ENCODE measurements at regions not wholly inside any gene's neighbourhood (a gene's known extent, or its start where the extent isn't known, plus 50 kb on each side); places are given as distances from the start of the nearest gene placed in this dataset.
"Not testable (repeated sequence)": the region's sequence is repeated elsewhere in the genome, so short reads cannot be mapped to it uniquely, and the experiment has no call there.

- H3K9me3 ChIP-seq: no peaks in the 10 kb centered on the region
- DNase-seq: no peak
- H3K27ac ChIP-seq: no peak overlapping the region
- peak; percentile 80 for ATAC-seq
- H3K4me3 ChIP-seq: no peak overlapping the region
- no peaks in the 10 kb centered on the region for H3K36me3 ChIP-seq
- no peaks in the 10 kb centered on the region for H3K4me1 ChIP-seq
- H3K27me3 ChIP-seq: no peaks in the 10 kb centered on the region
- intact Hi-C loops (cut with DNase I): no loop called here
- TF ChIP-seq CTCF (IDR thresholded peaks at IDR 0.05): no peak
These were observed 364.5 kb upstream of the EPHA3 start for GRCh38 chr3:88742674-88743507.

- Histone ChIP-seq H3K9me3 (no peaks in the 10 kb centered on the region), H3K27ac (no peak overlapping the region), H3K4me1 (no peaks in the 10 kb centered on the region), H3K27me3 (no peaks in the 10 kb centered on the region), H3K4me3 (no peak overlapping the region), H3K36me3 (no peaks in the 10 kb centered on the region)
- TF ChIP-seq CTCF (IDR thresholded peaks at IDR 0.05): no peak
- ATAC-seq (no peak), DNase-seq (no peak)
- intact Hi-C loops (cut with DNase I): no loop called here
These were observed 362.5 kb upstream of the EPHA3 start for GRCh38 chr3:88744896-88745295.

- H3K4me1 ChIP-seq; ATAC-seq; DNase-seq; H3K27me3 ChIP-seq; H3K27ac ChIP-seq; intact Hi-C loops (cut with DNase I); H3K36me3 ChIP-seq; H3K4me3 ChIP-seq; H3K9me3 ChIP-seq: not testable (repeated sequence)
These were observed 360.3 kb upstream of the EPHA3 start for GRCh38 chr3:88747145-88747544.

- H3K27ac ChIP-seq: no peak overlapping the region
- no peaks in the 10 kb centered on the region for H3K27me3 ChIP-seq
- H3K36me3 ChIP-seq: no peaks in the 10 kb centered on the region
- H3K9me3 ChIP-seq: no peaks in the 10 kb centered on the region
- no peak for TF ChIP-seq CTCF (IDR thresholded peaks at IDR 0.05)
- no peaks in the 10 kb centered on the region for H3K4me1 ChIP-seq
- intact Hi-C loops (cut with DNase I): no loop called here
- DNase-seq (no peak), ATAC-seq (no peak)
- no peak overlapping the region for H3K4me3 ChIP-seq
These were observed 348.7 kb upstream of the EPHA3 start for GRCh38 chr3:88758676-88759075.

- no peak for DNase-seq
- intact Hi-C loops (cut with DNase I): no loop called here
- Histone ChIP-seq H3K4me3 (no peak overlapping the region), H3K9me3 (no peaks in the 10 kb centered on the region), H3K27ac (no peak overlapping the region), H3K4me1 (no peaks in the 10 kb centered on the region), H3K27me3 (no peaks in the 10 kb centered on the region), H3K36me3 (no peaks in the 10 kb centered on the region)
- ATAC-seq: no peak
- no peak for TF ChIP-seq CTCF (IDR thresholded peaks at IDR 0.05)
These were observed 339.7 kb upstream of the EPHA3 start for GRCh38 chr3:88767746-88768145.

- Histone ChIP-seq H3K27me3 (no peaks in the 10 kb centered on the region), H3K4me1 (no peaks in the 10 kb centered on the region), H3K4me3 (no peak overlapping the region), H3K9me3 (no peaks in the 10 kb centered on the region), H3K36me3 (no peaks in the 10 kb centered on the region), H3K27ac (no peak overlapping the region)
- no peak for TF ChIP-seq CTCF (IDR thresholded peaks at IDR 0.05)
- ATAC-seq (no peak), DNase-seq (no peak)
- intact Hi-C loops (cut with DNase I): no loop called here
These were observed 333.7 kb upstream of the EPHA3 start for GRCh38 chr3:88773766-88774165.
